HepG2 (cell line): ENCODE measurements at regions not wholly inside any gene's neighbourhood (a gene's known extent, or its start where the extent isn't known, plus 50 kb on each side); places are given as distances from the start of the nearest gene placed in this dataset.
A peak's percentile ranks its signal among the peaks of the same experiment; 100 is the strongest.

Source experiments
- HDAC6 ChIP-seq: fragments of 200-600 bp; sonication (generic); IDR thresholded peaks from 2 replicates; pipeline ENCODE4 v1.7.0; 2017; ENCODE audit warnings: mild to moderate bottlenecking, antibody characterized with exemption, low read length, low read depth
- PAF1 ChIP-seq: IDR thresholded peaks from 2 replicates; pipeline ENCODE4 v1.6.1; 2016; ENCODE audit warnings: missing genetic modification reagents, missing compliant biosample characterization
- PLRG1 ChIP-seq: fragments of 450-650 bp; conservative IDR thresholded peaks from 2 replicates; pipeline ENCODE4 v1.6.1; 2016
- PRPF4 ChIP-seq: fragments of 200-400 bp; formaldehyde crosslinking; IDR thresholded peaks from 2 replicates; pipeline ENCODE4 v1.6.1; 2016; ENCODE audit warnings: low read length, low read depth; ENCODE audit not compliant: poor library complexity, severe bottlenecking
- SMAD9 ChIP-seq: sonication (generic); formaldehyde crosslinking; IDR thresholded peaks from 2 replicates; pipeline ENCODE4 v1.5.1; 2020; ENCODE audit warnings: mild to moderate bottlenecking, missing genetic modification reagents
- SMC3 ChIP-seq: IDR thresholded peaks from 2 replicates; pipeline ENCODE4 v1.6.1; 2011; ENCODE audit warnings: low read length, improper control_type of control experiment
- TARDBP ChIP-seq: sonication (generic); formaldehyde crosslinking; IDR thresholded peaks from 2 replicates; pipeline ENCODE4 v1.8.0; 2022; ENCODE audit warnings: mild to moderate bottlenecking, missing genetic modification reagents
- TMF1 ChIP-seq: sonication (generic); formaldehyde crosslinking; IDR thresholded peaks from 2 replicates; pipeline ENCODE4 v1.8.1; 2022; ENCODE audit warnings: low read depth, missing genetic modification reagents
- WIZ ChIP-seq: sonication (generic); formaldehyde crosslinking; IDR thresholded peaks from 2 replicates; pipeline ENCODE4 v1.5.1; 2020; ENCODE audit warnings: mild to moderate bottlenecking, missing genetic modification reagents
- ZNF232 ChIP-seq: sonication (generic); formaldehyde crosslinking; IDR thresholded peaks from 2 replicates; pipeline ENCODE4 v1.4.0; 2020; ENCODE audit warnings: missing genetic modification reagents, borderline replicate concordance
- ZNF331 ChIP-seq: sonication (generic); formaldehyde crosslinking; IDR thresholded peaks from 2 replicates; pipeline ENCODE4 v1.4.0; 2020; ENCODE audit warnings: missing genetic modification reagents
- ZNF724P ChIP-seq: sonication (generic); formaldehyde crosslinking; IDR thresholded peaks from 2 replicates; pipeline ENCODE4 v1.8.0; 2022; ENCODE audit warnings: missing genetic modification reagents, borderline replicate concordance
- ZNF761 ChIP-seq: sonication (generic); formaldehyde crosslinking; conservative IDR thresholded peaks from 2 replicates; pipeline ENCODE4 v1.4.0; 2020; ENCODE audit warnings: mild to moderate bottlenecking, missing genetic modification reagents
- ZNF878 ChIP-seq: sonication (generic); formaldehyde crosslinking; IDR thresholded peaks from 2 replicates; pipeline ENCODE4 v1.8.1; 2023; ENCODE audit warnings: mild to moderate bottlenecking, missing genetic modification reagents, moderate library complexity
- ZNF891 ChIP-seq: sonication (generic); formaldehyde crosslinking; IDR thresholded peaks from 2 replicates; pipeline ENCODE4 v1.5.0; 2020; ENCODE audit warnings: mild to moderate bottlenecking, missing genetic modification reagents
- TF ChIP-seq, protein P1 (sequence below): sonication (generic); formaldehyde crosslinking; IDR thresholded peaks from 2 replicates; pipeline ENCODE4 v1.4.0; 2020; ENCODE audit warnings: missing genetic modification reagents; ENCODE audit errors: not compliant biosample characterization
- TF ChIP-seq, protein P2 (sequence below), 2 experiments: fragments of 450-650 bp in 1 of 2; sonication (generic) in 1 of 2; formaldehyde crosslinking; IDR thresholded peaks; 2 replicates each; pipeline versions ENCODE4 v1.5.0 to v1.8.0; 2020 to 2022; ENCODE audit warnings: mild to moderate bottlenecking in 1 of 2, missing genetic modification reagents in 1 of 2
- TF ChIP-seq, protein P3 (sequence below): sonication (generic); formaldehyde crosslinking; IDR thresholded peaks from 2 replicates; pipeline ENCODE4 v1.4.0; 2020; ENCODE audit warnings: mild to moderate bottlenecking, missing genetic modification reagents
- TF ChIP-seq, protein P4 (sequence below): sonication (generic); formaldehyde crosslinking; IDR thresholded peaks from 2 replicates; pipeline ENCODE4 v1.8.0; 2022; ENCODE audit warnings: mild to moderate bottlenecking, missing genetic modification reagents, moderate library complexity

DNA sequence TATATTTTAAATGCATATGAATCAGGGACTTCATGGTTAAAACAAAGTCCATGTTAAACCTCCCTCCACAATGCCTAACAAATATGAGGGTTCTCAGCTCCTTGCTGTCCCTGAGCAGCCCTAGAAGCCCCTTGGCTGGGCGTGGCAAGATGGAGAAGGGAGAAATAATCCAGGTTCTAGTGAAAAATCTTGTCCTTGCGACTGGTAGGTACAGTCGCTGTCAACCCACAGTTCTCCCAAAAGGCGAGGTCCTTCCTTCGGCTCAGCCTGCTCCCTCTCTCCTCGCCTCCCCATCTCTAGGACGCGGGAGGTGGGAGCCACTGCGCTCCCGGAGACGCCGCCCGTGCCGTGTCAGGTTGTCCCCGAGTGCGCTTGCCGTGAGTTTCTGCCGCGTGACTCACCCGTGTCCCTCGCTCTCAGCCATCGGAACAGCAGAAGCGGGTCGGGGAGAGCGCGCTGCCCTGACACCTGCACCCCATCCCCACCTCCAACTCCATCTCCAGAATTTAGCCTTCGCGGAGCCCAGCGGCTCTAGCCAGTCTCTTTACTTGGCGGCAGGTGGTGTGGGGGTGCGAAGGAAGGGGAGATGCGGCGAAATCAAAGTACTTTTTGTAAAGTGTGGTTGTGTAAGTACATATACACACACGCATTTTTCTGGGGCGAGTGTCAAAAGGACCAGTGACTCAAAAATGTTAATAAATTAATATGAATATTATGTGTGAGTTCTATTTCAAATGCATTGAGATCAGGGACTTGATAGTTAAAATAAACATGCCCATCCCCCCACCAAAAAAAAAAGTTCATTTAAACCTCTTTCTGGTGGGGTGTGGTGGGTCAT, 65.1 kb upstream of the TMEM17 start (continued):
- TF ChIP-seq SMC3 (no peak), ZNF761 (CRISPR knock-in tag) (no peak), ZNF724P (no peak), ZNF891 (CRISPR knock-in tag) (no peak), TMF1 (CRISPR knock-in tag) (no peak), ZNF878 (no peak), WIZ (CRISPR knock-in tag) (no peak), PAF1 (no peak; the same call in 1 of the 2 replicates), ZNF232 (CRISPR knock-in tag) (no peak), SMAD9 (CRISPR knock-in tag) (no peak), ZNF331 (CRISPR knock-in tag) (no peak), PRPF4 (peak; percentile 88), PLRG1 (no peak), TARDBP (CRISPR knock-in tag) (no peak; the same call in 1 of the 2 replicates), HDAC6 (no peak)
- TF ChIP-seq, protein P1, sequence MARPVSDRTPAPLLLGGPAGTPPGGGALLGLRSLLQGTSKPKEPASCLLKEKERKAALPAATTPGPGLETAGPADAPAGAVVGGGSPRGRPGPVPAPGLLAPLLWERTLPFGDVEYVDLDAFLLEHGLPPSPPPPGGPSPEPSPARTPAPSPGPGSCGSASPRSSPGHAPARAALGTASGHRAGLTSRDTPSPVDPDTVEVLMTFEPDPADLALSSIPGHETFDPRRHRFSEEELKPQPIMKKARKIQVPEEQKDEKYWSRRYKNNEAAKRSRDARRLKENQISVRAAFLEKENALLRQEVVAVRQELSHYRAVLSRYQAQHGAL (CRISPR knock-in tag), result no peak
- TF ChIP-seq, protein P2, sequence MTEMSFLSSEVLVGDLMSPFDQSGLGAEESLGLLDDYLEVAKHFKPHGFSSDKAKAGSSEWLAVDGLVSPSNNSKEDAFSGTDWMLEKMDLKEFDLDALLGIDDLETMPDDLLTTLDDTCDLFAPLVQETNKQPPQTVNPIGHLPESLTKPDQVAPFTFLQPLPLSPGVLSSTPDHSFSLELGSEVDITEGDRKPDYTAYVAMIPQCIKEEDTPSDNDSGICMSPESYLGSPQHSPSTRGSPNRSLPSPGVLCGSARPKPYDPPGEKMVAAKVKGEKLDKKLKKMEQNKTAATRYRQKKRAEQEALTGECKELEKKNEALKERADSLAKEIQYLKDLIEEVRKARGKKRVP (CRISPR knock-in tag; IDR thresholded peaks at IDR 0.05), result no peak
- TF ChIP-seq, protein P3, sequence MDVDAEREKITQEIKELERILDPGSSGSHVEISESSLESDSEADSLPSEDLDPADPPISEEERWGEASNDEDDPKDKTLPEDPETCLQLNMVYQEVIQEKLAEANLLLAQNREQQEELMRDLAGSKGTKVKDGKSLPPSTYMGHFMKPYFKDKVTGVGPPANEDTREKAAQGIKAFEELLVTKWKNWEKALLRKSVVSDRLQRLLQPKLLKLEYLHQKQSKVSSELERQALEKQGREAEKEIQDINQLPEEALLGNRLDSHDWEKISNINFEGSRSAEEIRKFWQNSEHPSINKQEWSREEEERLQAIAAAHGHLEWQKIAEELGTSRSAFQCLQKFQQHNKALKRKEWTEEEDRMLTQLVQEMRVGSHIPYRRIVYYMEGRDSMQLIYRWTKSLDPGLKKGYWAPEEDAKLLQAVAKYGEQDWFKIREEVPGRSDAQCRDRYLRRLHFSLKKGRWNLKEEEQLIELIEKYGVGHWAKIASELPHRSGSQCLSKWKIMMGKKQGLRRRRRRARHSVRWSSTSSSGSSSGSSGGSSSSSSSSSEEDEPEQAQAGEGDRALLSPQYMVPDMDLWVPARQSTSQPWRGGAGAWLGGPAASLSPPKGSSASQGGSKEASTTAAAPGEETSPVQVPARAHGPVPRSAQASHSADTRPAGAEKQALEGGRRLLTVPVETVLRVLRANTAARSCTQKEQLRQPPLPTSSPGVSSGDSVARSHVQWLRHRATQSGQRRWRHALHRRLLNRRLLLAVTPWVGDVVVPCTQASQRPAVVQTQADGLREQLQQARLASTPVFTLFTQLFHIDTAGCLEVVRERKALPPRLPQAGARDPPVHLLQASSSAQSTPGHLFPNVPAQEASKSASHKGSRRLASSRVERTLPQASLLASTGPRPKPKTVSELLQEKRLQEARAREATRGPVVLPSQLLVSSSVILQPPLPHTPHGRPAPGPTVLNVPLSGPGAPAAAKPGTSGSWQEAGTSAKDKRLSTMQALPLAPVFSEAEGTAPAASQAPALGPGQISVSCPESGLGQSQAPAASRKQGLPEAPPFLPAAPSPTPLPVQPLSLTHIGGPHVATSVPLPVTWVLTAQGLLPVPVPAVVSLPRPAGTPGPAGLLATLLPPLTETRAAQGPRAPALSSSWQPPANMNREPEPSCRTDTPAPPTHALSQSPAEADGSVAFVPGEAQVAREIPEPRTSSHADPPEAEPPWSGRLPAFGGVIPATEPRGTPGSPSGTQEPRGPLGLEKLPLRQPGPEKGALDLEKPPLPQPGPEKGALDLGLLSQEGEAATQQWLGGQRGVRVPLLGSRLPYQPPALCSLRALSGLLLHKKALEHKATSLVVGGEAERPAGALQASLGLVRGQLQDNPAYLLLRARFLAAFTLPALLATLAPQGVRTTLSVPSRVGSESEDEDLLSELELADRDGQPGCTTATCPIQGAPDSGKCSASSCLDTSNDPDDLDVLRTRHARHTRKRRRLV (CRISPR knock-in tag), result 0 out of 2 replicates have a peak, but pooled peaks have one; percentile 53
- TF ChIP-seq, protein P4, sequence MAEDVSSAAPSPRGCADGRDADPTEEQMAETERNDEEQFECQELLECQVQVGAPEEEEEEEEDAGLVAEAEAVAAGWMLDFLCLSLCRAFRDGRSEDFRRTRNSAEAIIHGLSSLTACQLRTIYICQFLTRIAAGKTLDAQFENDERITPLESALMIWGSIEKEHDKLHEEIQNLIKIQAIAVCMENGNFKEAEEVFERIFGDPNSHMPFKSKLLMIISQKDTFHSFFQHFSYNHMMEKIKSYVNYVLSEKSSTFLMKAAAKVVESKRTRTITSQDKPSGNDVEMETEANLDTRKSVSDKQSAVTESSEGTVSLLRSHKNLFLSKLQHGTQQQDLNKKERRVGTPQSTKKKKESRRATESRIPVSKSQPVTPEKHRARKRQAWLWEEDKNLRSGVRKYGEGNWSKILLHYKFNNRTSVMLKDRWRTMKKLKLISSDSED, result no peak
